ENCODE measurements at regions not wholly inside any gene's neighbourhood (a gene's known extent, or its start where the extent isn't known, plus 50 kb on each side); places are given as distances from the start of the nearest gene placed in this dataset.

- Histone ChIP-seq H3K4me1 (ENCODE audit: insufficient read depth, low read length) (no peaks in the 10 kb centered on the region), H3K36me3 (ENCODE audit: insufficient read depth, low read length) (no peaks in the 10 kb centered on the region), H3K4me3 (ENCODE audit: low read depth in 1 of 2, low read length in 2 of 2) (no peak overlapping the region), H3K27me3 (ENCODE audit: control insufficient read depth in 1 of 2, insufficient read depth in 2 of 2, low read length in 2 of 2) (no peaks in the 10 kb centered on the region), H3K9me3 (ENCODE audit: low read length) (no peaks in the 10 kb centered on the region), H3K27ac (ENCODE audit: low read depth, low read length) (no peak overlapping the region), H3K9ac (ENCODE audit: low read length) (no peak overlapping the region)
Measured at GRCh38 chr3:182180654-182181385, 469.1 kb downstream of the SOX2 start.

DNA sequence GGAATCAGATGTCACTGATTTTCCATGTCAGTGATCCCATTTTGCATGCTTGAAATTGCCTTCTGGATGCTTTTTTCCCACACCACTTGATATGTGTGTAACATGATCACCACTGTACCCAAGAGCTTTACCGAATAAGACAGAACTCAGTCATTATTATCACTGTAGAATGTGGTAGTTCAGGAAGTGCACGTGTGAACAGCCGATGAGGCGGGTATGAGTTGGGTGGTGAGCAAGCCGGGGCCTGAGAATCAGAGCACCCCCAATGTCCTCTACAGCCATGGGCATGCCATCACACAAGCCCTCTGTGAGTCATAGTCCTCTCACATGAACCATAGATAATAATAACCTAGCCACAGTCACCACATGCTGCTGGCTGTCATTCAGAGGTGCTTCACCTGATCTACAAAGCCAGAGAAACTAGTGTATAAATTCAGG, 470.8 kb downstream of the SOX2 start:
- Histone ChIP-seq H3K27me3 (ENCODE audit: control insufficient read depth in 1 of 2, insufficient read depth in 2 of 2, low read length in 2 of 2) (no peaks in the 10 kb centered on the region), H3K9ac (ENCODE audit: low read length) (no peak overlapping the region), H3K4me1 (ENCODE audit: insufficient read depth, low read length) (no peaks in the 10 kb centered on the region), H3K36me3 (ENCODE audit: insufficient read depth, low read length) (no peaks in the 10 kb centered on the region), H3K9me3 (ENCODE audit: low read length) (no peaks in the 10 kb centered on the region), H3K27ac (ENCODE audit: low read depth, low read length) (no peak overlapping the region), H3K4me3 (ENCODE audit: low read depth in 1 of 2, low read length in 2 of 2) (no peak overlapping the region)

DNA sequence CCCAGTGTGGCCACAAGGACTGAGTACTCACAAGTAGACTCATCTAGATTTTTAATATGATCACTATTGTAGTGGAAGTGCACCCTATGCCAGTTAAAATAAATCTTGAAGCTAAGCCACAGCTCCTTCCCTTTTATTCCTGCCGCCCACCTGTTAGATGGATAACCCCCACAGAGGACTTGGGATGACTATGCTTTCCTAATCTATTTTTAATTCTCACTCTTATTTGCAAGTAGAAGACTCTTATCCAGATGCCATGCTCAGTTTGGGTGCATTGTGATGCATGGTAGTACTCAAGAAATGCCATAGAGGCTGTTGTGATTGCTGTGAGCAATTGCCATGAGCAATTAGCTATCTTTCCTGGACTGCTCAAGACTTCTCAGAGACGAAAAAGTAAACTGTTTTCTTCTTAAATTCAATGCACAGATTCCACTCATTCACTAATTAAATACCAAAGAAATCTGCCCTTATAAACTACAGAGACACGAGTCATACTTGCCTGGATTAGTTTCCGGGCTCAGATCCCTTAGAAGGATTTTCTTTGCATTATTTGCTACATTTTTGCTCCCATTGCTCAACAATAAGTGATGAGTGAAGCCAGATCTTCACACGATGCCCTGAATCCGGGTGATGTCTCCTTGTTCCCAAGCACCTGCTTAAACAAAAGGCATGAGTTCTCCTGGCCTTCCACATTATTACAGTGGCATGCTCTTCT, 472.1 kb downstream of the SOX2 start:
- no peaks in the 10 kb centered on the region for H3K36me3 ChIP-seq (ENCODE audit: insufficient read depth, low read length)
- no peak overlapping the region for H3K27ac ChIP-seq (ENCODE audit: low read depth, low read length)
- no peaks in the 10 kb centered on the region for H3K9me3 ChIP-seq (ENCODE audit: low read length)
- H3K4me1 ChIP-seq (ENCODE audit: insufficient read depth, low read length), result no peaks in the 10 kb centered on the region
- H3K27me3 ChIP-seq (ENCODE audit: control insufficient read depth in 1 of 2, insufficient read depth in 2 of 2, low read length in 2 of 2), result no peaks in the 10 kb centered on the region
- no peak overlapping the region for H3K9ac ChIP-seq (ENCODE audit: low read length)
- no peak overlapping the region for H3K4me3 ChIP-seq (ENCODE audit: low read depth in 1 of 2, low read length in 2 of 2)

GRCh38 chr3:182185313-182185712, 473.6 kb downstream of the SOX2 start:
- Histone ChIP-seq H3K27me3 (ENCODE audit: control insufficient read depth in 1 of 2, insufficient read depth in 2 of 2, low read length in 2 of 2) (no peaks in the 10 kb centered on the region), H3K4me3 (ENCODE audit: low read depth in 1 of 2, low read length in 2 of 2) (no peak overlapping the region), H3K9ac (ENCODE audit: low read length) (no peak overlapping the region), H3K4me1 (ENCODE audit: insufficient read depth, low read length) (no peaks in the 10 kb centered on the region), H3K36me3 (ENCODE audit: insufficient read depth, low read length) (no peaks in the 10 kb centered on the region), H3K9me3 (ENCODE audit: low read length) (no peaks in the 10 kb centered on the region), H3K27ac (ENCODE audit: low read depth, low read length) (no peak overlapping the region)

GRCh38 chr3:182190056-182190455, 478.3 kb downstream of the SOX2 start:
- Histone ChIP-seq H3K9me3 (ENCODE audit: low read length) (no peaks in the 10 kb centered on the region), H3K9ac (ENCODE audit: low read length) (no peak overlapping the region), H3K27ac (ENCODE audit: low read depth, low read length) (no peak overlapping the region), H3K36me3 (ENCODE audit: insufficient read depth, low read length) (no peaks in the 10 kb centered on the region), H3K27me3 (ENCODE audit: control insufficient read depth in 1 of 2, insufficient read depth in 2 of 2, low read length in 2 of 2) (no peaks in the 10 kb centered on the region), H3K4me1 (ENCODE audit: insufficient read depth, low read length) (no peaks in the 10 kb centered on the region), H3K4me3 (ENCODE audit: low read depth in 1 of 2, low read length in 2 of 2) (no peak overlapping the region)

DNA sequence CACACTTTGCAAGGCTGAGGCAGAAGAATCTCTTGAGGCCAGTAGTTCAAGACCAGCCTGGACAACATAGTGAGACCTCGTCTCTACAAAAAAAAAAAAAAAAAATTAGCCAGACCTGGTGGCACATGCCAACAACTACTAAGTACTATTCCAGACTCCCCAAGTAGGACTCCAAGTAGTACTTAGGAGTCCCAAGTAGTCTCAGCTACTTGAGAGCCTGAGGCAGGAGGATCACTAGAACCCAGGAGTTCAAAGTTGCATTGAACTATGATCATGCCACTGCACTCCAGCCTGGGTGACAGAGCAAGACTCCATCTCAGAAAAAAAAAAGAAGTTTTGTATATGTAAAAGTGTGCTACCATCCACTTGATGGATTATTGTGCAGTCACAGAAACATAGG, 486.6 kb downstream of the SOX2 start:
- H3K27ac ChIP-seq (ENCODE audit: low read depth, low read length), result no peak overlapping the region
- H3K4me1 ChIP-seq (ENCODE audit: insufficient read depth, low read length), result no peaks in the 10 kb centered on the region
- no peak overlapping the region for H3K9ac ChIP-seq (ENCODE audit: low read length)
- H3K27me3 ChIP-seq (ENCODE audit: control insufficient read depth in 1 of 2, insufficient read depth in 2 of 2, low read length in 2 of 2), result no peaks in the 10 kb centered on the region
- H3K36me3 ChIP-seq (ENCODE audit: insufficient read depth, low read length), result no peaks in the 10 kb centered on the region
- H3K4me3 ChIP-seq (ENCODE audit: low read depth in 1 of 2, low read length in 2 of 2), result no peak overlapping the region
- H3K9me3 ChIP-seq (ENCODE audit: low read length), result no peaks in the 10 kb centered on the region

GRCh38 chr3:182201456-182202168, 489.9 kb downstream of the SOX2 start:
- H3K36me3 ChIP-seq (ENCODE audit: insufficient read depth, low read length), result no peaks in the 10 kb centered on the region
- no peaks in the 10 kb centered on the region for H3K27me3 ChIP-seq (ENCODE audit: control insufficient read depth in 1 of 2, insufficient read depth in 2 of 2, low read length in 2 of 2)
- no peak overlapping the region for H3K4me3 ChIP-seq (ENCODE audit: low read depth in 1 of 2, low read length in 2 of 2)
- H3K9me3 ChIP-seq (ENCODE audit: low read length), result no peaks in the 10 kb centered on the region
- H3K9ac ChIP-seq (ENCODE audit: low read length), result no peak overlapping the region
- H3K4me1 ChIP-seq (ENCODE audit: insufficient read depth, low read length), result no peaks in the 10 kb centered on the region
- H3K27ac ChIP-seq (ENCODE audit: low read depth, low read length), result no peak overlapping the region

DNA sequence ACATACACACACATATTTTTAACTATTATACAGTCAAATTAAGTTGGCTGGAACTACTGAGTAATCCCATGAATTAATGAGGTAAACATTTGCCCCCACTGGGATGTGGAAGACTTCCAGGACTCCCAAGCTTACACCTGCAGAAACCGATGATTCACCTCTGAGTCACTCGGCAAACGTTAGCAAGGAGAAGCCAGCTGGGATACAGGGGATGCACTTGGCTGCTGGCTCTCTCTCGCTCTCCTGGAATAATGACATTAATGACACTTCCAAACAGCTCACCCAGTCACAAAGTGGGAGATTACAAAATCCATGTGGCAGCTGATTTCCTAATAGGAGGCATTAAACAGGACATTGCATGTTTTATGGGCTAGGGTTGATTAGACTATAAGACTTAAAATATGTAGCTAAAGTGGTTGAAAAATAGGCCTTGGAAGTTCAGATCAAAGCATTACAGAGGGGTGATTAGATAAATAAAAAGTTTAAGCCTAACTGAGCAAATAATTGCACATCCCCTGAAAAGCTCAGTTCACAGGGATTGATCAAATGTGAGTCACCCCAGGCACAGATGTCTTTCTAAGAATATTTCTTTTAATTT, 500.9 kb downstream of the SOX2 start:
- H3K27me3 ChIP-seq (ENCODE audit: control insufficient read depth in 1 of 2, insufficient read depth in 2 of 2, low read length in 2 of 2), result no peaks in the 10 kb centered on the region
- no peaks in the 10 kb centered on the region for H3K9me3 ChIP-seq (ENCODE audit: low read length)
- H3K4me1 ChIP-seq (ENCODE audit: insufficient read depth, low read length), result no peaks in the 10 kb centered on the region
- H3K27ac ChIP-seq (ENCODE audit: low read depth, low read length), result no peak overlapping the region
- H3K36me3 ChIP-seq (ENCODE audit: insufficient read depth, low read length), result no peaks in the 10 kb centered on the region
- H3K4me3 ChIP-seq (ENCODE audit: low read depth in 1 of 2, low read length in 2 of 2), result no peak overlapping the region
- no peak overlapping the region for H3K9ac ChIP-seq (ENCODE audit: low read length)

DNA sequence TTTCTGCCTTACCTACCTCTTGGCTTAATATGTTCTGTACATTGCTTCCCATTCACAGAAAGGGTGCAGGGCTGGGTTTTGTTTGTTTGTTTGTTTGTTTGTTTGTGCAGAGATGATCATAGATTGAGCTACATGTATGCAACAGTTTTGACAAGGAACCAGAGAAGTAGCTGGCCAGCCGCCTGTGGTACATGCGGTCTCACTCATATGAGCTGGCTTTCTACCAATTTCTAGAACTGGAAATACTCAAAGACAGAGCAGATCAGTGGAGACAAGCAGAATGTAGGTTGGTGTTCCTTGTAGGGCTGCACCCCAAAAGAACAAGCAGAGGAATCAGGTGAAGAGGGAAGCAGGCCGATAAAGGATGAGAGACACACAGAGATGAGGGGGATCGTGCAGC, 502.7 kb downstream of the SOX2 start:
- no peaks in the 10 kb centered on the region for H3K9me3 ChIP-seq (ENCODE audit: low read length)
- H3K27me3 ChIP-seq (ENCODE audit: control insufficient read depth in 1 of 2, insufficient read depth in 2 of 2, low read length in 2 of 2), result no peaks in the 10 kb centered on the region
- no peak overlapping the region for H3K9ac ChIP-seq (ENCODE audit: low read length)
- H3K36me3 ChIP-seq (ENCODE audit: insufficient read depth, low read length), result no peaks in the 10 kb centered on the region
- H3K27ac ChIP-seq (ENCODE audit: low read depth, low read length), result no peak overlapping the region
- no peaks in the 10 kb centered on the region for H3K4me1 ChIP-seq (ENCODE audit: insufficient read depth, low read length)
- H3K4me3 ChIP-seq (ENCODE audit: low read depth in 1 of 2, low read length in 2 of 2), result no peak overlapping the region

- Histone ChIP-seq H3K4me3 (ENCODE audit: low read depth in 1 of 2, low read length in 2 of 2) (no peak overlapping the region), H3K4me1 (ENCODE audit: insufficient read depth, low read length) (no peaks in the 10 kb centered on the region), H3K27me3 (ENCODE audit: control insufficient read depth in 1 of 2, insufficient read depth in 2 of 2, low read length in 2 of 2) (no peaks in the 10 kb centered on the region), H3K9ac (ENCODE audit: low read length) (no peak overlapping the region), H3K36me3 (ENCODE audit: insufficient read depth, low read length) (no peaks in the 10 kb centered on the region), H3K27ac (ENCODE audit: low read depth, low read length) (no peak overlapping the region), H3K9me3 (ENCODE audit: low read length) (no peaks in the 10 kb centered on the region)
Measured at GRCh38 chr3:182215881-182216280, 504.2 kb downstream of the SOX2 start.

- Histone ChIP-seq H3K9ac (ENCODE audit: low read length) (no peak overlapping the region), H3K4me3 (ENCODE audit: low read depth in 1 of 2, low read length in 2 of 2) (no peak overlapping the region), H3K9me3 (ENCODE audit: low read length) (no peaks in the 10 kb centered on the region), H3K4me1 (ENCODE audit: insufficient read depth, low read length) (no peaks in the 10 kb centered on the region), H3K27ac (ENCODE audit: low read depth, low read length) (no peak overlapping the region), H3K27me3 (ENCODE audit: control insufficient read depth in 1 of 2, insufficient read depth in 2 of 2, low read length in 2 of 2) (no peaks in the 10 kb centered on the region), H3K36me3 (ENCODE audit: insufficient read depth, low read length) (no peaks in the 10 kb centered on the region)
Measured at GRCh38 chr3:182216311-182216970, 504.7 kb downstream of the SOX2 start.
